ENCODE measurements at regions not wholly inside any gene's neighbourhood (a gene's known extent, or its start where the extent isn't known, plus 50 kb on each side); places are given as distances from the start of the nearest gene placed in this dataset.

GRCh38 chr5:105371169-105371568, 1808.6 kb upstream of the NUDT12 start:
- H3K4me3 Mint-ChIP-seq (ENCODE audit: unreplicated experiment), result no peak overlapping the region
- H3K9me3 Mint-ChIP-seq (ENCODE audit: unreplicated experiment), result no peaks in the 10 kb centered on the region
- H3K4me1 Mint-ChIP-seq (ENCODE audit: unreplicated experiment), result no peaks in the 10 kb centered on the region
- no peak for DNase-seq (ENCODE audit: low spot score)
- no peak for TF ChIP-seq CTCF (IDR thresholded peaks at IDR 0.05; ENCODE audit: unreplicated experiment)
- no peak overlapping the region for H3K27ac Mint-ChIP-seq (ENCODE audit: unreplicated experiment)
- H3K36me3 Mint-ChIP-seq (ENCODE audit: low read depth, unreplicated experiment), result no peaks in the 10 kb centered on the region
- H3K27me3 Mint-ChIP-seq (ENCODE audit: unreplicated experiment), result no peaks in the 10 kb centered on the region

- H3K9me3 Mint-ChIP-seq (ENCODE audit: unreplicated experiment), result no peaks in the 10 kb centered on the region
Observed at GRCh38 chr5:105350486-105351140, 1788.0 kb upstream of the NUDT12 start.

GRCh38 chr5:105331558-105331957, 1769.0 kb upstream of the NUDT12 start:
- no peaks in the 10 kb centered on the region for H3K36me3 Mint-ChIP-seq (ENCODE audit: low read depth, unreplicated experiment)
- no peak for TF ChIP-seq CTCF (IDR thresholded peaks at IDR 0.05; ENCODE audit: unreplicated experiment)
- no peak overlapping the region for H3K27ac Mint-ChIP-seq (ENCODE audit: unreplicated experiment)
- no peaks in the 10 kb centered on the region for H3K27me3 Mint-ChIP-seq (ENCODE audit: unreplicated experiment)
- no peaks in the 10 kb centered on the region for H3K4me1 Mint-ChIP-seq (ENCODE audit: unreplicated experiment)
- no peaks in the 10 kb centered on the region for H3K9me3 Mint-ChIP-seq (ENCODE audit: unreplicated experiment)
- H3K4me3 Mint-ChIP-seq (ENCODE audit: unreplicated experiment), result no peak overlapping the region
- DNase-seq (ENCODE audit: low spot score), result no peak

More at GRCh38 chr5:105350486-105351140, 1788.0 kb upstream of the NUDT12 start:
- Mint-ChIP-seq H3K36me3 (ENCODE audit: low read depth, unreplicated experiment) (no peaks in the 10 kb centered on the region), H3K4me1 (ENCODE audit: unreplicated experiment) (no peaks in the 10 kb centered on the region), H3K4me3 (ENCODE audit: unreplicated experiment) (no peak overlapping the region), H3K27me3 (ENCODE audit: unreplicated experiment) (no peaks in the 10 kb centered on the region), H3K27ac (ENCODE audit: unreplicated experiment) (no peak overlapping the region)
- DNase-seq (ENCODE audit: low spot score), result no peak
- no peak for TF ChIP-seq CTCF (IDR thresholded peaks at IDR 0.05; ENCODE audit: unreplicated experiment)

GRCh38 chr5:105330185-105330584, 1767.6 kb upstream of the NUDT12 start:
- Mint-ChIP-seq H3K9me3 (ENCODE audit: unreplicated experiment) (no peaks in the 10 kb centered on the region), H3K4me1 (ENCODE audit: unreplicated experiment) (no peaks in the 10 kb centered on the region), H3K27ac (ENCODE audit: unreplicated experiment) (no peak overlapping the region), H3K36me3 (ENCODE audit: low read depth, unreplicated experiment) (no peaks in the 10 kb centered on the region), H3K27me3 (ENCODE audit: unreplicated experiment) (no peaks in the 10 kb centered on the region), H3K4me3 (ENCODE audit: unreplicated experiment) (no peak overlapping the region)
- no peak for TF ChIP-seq CTCF (IDR thresholded peaks at IDR 0.05; ENCODE audit: unreplicated experiment)
- DNase-seq (ENCODE audit: low spot score), result no peak

- Mint-ChIP-seq H3K27ac (ENCODE audit: unreplicated experiment) (no peak overlapping the region), H3K36me3 (ENCODE audit: low read depth, unreplicated experiment) (no peaks in the 10 kb centered on the region), H3K27me3 (ENCODE audit: unreplicated experiment) (no peaks in the 10 kb centered on the region), H3K9me3 (ENCODE audit: unreplicated experiment) (no peaks in the 10 kb centered on the region), H3K4me1 (ENCODE audit: unreplicated experiment) (no peaks in the 10 kb centered on the region), H3K4me3 (ENCODE audit: unreplicated experiment) (no peak overlapping the region)
- DNase-seq (ENCODE audit: low spot score), result no peak
- TF ChIP-seq CTCF (IDR thresholded peaks at IDR 0.05; ENCODE audit: unreplicated experiment), result peak; percentile 60
Observed at GRCh38 chr5:105304859-105305258, 1742.3 kb upstream of the NUDT12 start.

Data from endothelial cell (in vitro differentiated cells).